ENCODE measurements at regions not wholly inside any gene's neighbourhood (a gene's known extent, or its start where the extent isn't known, plus 50 kb on each side); places are given as distances from the start of the nearest gene placed in this dataset.

DNA sequence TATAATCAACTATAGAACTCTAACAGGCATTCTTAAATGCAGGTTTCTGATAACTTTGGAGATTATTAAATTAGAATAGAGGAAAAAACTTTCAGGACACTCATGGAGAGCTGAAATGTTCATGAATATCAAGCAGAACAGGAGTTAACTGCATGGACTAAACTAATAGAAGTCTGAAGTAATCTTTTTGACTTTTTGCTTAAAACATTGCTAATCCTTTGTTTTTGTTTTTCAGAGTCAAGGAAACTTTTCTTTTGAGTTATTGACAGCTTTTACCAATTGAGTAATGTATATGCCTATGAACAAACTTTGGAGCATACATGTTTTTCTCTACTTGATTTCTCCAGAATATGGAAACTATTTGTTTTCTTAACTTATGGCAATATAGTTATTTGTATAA lies 112.5 kb downstream of the EIF4E start:
- TF ChIP-seq, protein P1, sequence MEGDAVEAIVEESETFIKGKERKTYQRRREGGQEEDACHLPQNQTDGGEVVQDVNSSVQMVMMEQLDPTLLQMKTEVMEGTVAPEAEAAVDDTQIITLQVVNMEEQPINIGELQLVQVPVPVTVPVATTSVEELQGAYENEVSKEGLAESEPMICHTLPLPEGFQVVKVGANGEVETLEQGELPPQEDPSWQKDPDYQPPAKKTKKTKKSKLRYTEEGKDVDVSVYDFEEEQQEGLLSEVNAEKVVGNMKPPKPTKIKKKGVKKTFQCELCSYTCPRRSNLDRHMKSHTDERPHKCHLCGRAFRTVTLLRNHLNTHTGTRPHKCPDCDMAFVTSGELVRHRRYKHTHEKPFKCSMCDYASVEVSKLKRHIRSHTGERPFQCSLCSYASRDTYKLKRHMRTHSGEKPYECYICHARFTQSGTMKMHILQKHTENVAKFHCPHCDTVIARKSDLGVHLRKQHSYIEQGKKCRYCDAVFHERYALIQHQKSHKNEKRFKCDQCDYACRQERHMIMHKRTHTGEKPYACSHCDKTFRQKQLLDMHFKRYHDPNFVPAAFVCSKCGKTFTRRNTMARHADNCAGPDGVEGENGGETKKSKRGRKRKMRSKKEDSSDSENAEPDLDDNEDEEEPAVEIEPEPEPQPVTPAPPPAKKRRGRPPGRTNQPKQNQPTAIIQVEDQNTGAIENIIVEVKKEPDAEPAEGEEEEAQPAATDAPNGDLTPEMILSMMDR (IDR thresholded peaks at IDR 0.05; ENCODE audit: unreplicated experiment) = no peak
- Mint-ChIP-seq H3K27ac (ENCODE audit: low read depth, unreplicated experiment) (no peak overlapping the region), H3K27me3 (ENCODE audit: insufficient read depth, unreplicated experiment) (no peaks in the 10 kb centered on the region), H3K36me3 (ENCODE audit: insufficient read depth, unreplicated experiment) (no peaks in the 10 kb centered on the region), H3K9me3 (ENCODE audit: unreplicated experiment) (no peaks in the 10 kb centered on the region), H3K4me3 (ENCODE audit: unreplicated experiment) (no peak overlapping the region), H3K4me1 (ENCODE audit: insufficient read depth, unreplicated experiment) (no peaks in the 10 kb centered on the region)
- ChIA-PET POLR2A (no interaction called here), CTCF (no interaction called here)
- BruUV-seq (replicated peaks) = no TSS peak
- intact Hi-C loops (cut with micrococcal nuclease) = no loop called here
- DNase-seq (ENCODE audit: unreplicated experiment) = no peak

DNA sequence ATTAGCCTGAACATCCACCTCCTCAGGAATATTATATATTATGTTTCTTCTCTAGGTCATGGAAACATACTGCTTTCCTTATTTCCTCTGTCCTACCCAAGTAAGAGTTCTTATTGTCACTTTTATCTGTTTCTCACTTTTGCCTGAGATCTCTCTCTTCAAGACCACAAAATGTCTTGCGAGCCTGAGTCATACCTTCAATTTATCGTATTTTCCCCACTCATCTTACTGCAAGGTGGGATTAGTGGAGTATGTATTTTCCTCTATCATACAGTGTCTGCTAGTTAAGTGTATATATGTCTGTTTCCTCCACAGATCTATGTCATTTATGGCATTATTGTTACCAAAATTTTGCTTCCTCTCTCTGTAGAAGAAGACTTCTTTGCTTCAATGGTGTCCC lies 124.5 kb downstream of the EIF4E start:
- H3K27me3 Mint-ChIP-seq (ENCODE audit: insufficient read depth, unreplicated experiment) = no peaks in the 10 kb centered on the region
- POLR2A ChIA-PET = no interaction called here
- H3K9me3 Mint-ChIP-seq (ENCODE audit: unreplicated experiment) = no peaks in the 10 kb centered on the region
- H3K4me3 Mint-ChIP-seq (ENCODE audit: unreplicated experiment) = no peak overlapping the region
- TF ChIP-seq, protein P1 (IDR thresholded peaks at IDR 0.05; ENCODE audit: unreplicated experiment) = no peak
- H3K27ac Mint-ChIP-seq (ENCODE audit: low read depth, unreplicated experiment) = no peak overlapping the region
- no peak for DNase-seq (ENCODE audit: unreplicated experiment)
- BruUV-seq (replicated peaks) = no TSS peak
- CTCF ChIA-PET = no interaction called here
- no peaks in the 10 kb centered on the region for H3K36me3 Mint-ChIP-seq (ENCODE audit: insufficient read depth, unreplicated experiment)
- no peaks in the 10 kb centered on the region for H3K4me1 Mint-ChIP-seq (ENCODE audit: insufficient read depth, unreplicated experiment)
- intact Hi-C loops (cut with micrococcal nuclease) = no loop called here

DNA sequence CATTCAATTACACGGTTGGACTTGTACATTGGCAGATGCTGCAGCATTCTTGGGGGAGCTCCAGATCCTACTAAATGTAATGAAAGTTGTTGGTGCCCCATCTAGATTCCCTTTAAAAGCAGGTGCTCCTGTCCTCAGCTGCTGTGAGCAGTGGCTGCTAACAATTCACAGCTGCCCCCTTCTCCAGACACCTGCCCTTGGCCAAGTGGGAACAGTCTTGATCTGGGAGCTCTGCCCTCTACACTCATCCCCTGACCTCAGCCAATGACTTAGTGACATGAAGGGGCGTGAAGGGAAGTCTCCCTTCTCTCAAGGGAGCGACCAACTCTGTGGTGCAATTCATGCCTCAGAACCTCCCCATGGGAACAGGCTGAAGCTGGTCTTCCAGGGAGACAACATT lies 125.7 kb downstream of the EIF4E start:
- BruUV-seq (replicated peaks) = no TSS peak
- H3K4me3 Mint-ChIP-seq (ENCODE audit: unreplicated experiment) = no peak overlapping the region
- no peaks in the 10 kb centered on the region for H3K27me3 Mint-ChIP-seq (ENCODE audit: insufficient read depth, unreplicated experiment)
- intact Hi-C loops (cut with micrococcal nuclease) = no loop called here
- ChIA-PET CTCF (no interaction called here), POLR2A (interaction anchor here (0.8 kb wide), 1 partner anchor 10 kb away, joined by 5 read pairs; no protein-coding TSS in a partner anchor)
- H3K27ac Mint-ChIP-seq (ENCODE audit: low read depth, unreplicated experiment) = no peak overlapping the region
- no peaks in the 10 kb centered on the region for H3K36me3 Mint-ChIP-seq (ENCODE audit: insufficient read depth, unreplicated experiment)
- H3K9me3 Mint-ChIP-seq (ENCODE audit: unreplicated experiment) = no peaks in the 10 kb centered on the region
- H3K4me1 Mint-ChIP-seq (ENCODE audit: insufficient read depth, unreplicated experiment) = no peaks in the 10 kb centered on the region
- DNase-seq (ENCODE audit: unreplicated experiment) = no peak
- TF ChIP-seq, protein P1 (IDR thresholded peaks at IDR 0.05; ENCODE audit: unreplicated experiment) = no peak

- no peak overlapping the region for H3K27ac Mint-ChIP-seq (ENCODE audit: low read depth, unreplicated experiment)
Observed at GRCh38 chr4:98802770-98803198, 126.1 kb downstream of the EIF4E start.

More at GRCh38 chr4:98802770-98803198, 126.1 kb downstream of the EIF4E start:
- H3K27me3 Mint-ChIP-seq (ENCODE audit: insufficient read depth, unreplicated experiment) = no peaks in the 10 kb centered on the region
- intact Hi-C loops (cut with micrococcal nuclease) = no loop called here
- H3K9me3 Mint-ChIP-seq (ENCODE audit: unreplicated experiment) = no peaks in the 10 kb centered on the region
- no peak overlapping the region for H3K4me3 Mint-ChIP-seq (ENCODE audit: unreplicated experiment)
- ChIA-PET POLR2A (interaction anchor here (0.8 kb wide), 1 partner anchor 10 kb away, joined by 5 read pairs; no protein-coding TSS in a partner anchor), CTCF (no interaction called here)
- H3K4me1 Mint-ChIP-seq (ENCODE audit: insufficient read depth, unreplicated experiment) = no peaks in the 10 kb centered on the region
- DNase-seq (ENCODE audit: unreplicated experiment) = no peak
- H3K36me3 Mint-ChIP-seq (ENCODE audit: insufficient read depth, unreplicated experiment) = no peaks in the 10 kb centered on the region
- no TSS peak for BruUV-seq (replicated peaks)
- TF ChIP-seq, protein P1 (IDR thresholded peaks at IDR 0.05; ENCODE audit: unreplicated experiment) = no peak

Data from MCF 10A (cell line).